ENCODE measurements at regions not wholly inside any gene's neighbourhood (a gene's known extent, or its start where the extent isn't known, plus 50 kb on each side); places are given as distances from the start of the nearest gene placed in this dataset.
A peak's percentile ranks its signal among the peaks of the same experiment; 100 is the strongest.

- no peak for DNase-seq
These were observed 418.5 kb downstream of the SHQ1 start for GRCh38 chr3:72429589-72430353.

- no peak for DNase-seq
These were observed 419.4 kb downstream of the SHQ1 start for GRCh38 chr3:72428803-72429202.

GRCh38 chr3:72427624-72428023 lies 420.6 kb downstream of the SHQ1 start:
- DNase-seq, result no peak

GRCh38 chr3:72426618-72427397 lies 421.4 kb downstream of the SHQ1 start:
- DNase-seq, result no peak

GRCh38 chr3:72423643-72424042 lies 424.6 kb downstream of the SHQ1 start:
- no peak for DNase-seq

- no peak for DNase-seq
These were observed 426.5 kb downstream of the SHQ1 start for GRCh38 chr3:72421786-72422185.

GRCh38 chr3:72421126-72421525 lies 427.1 kb downstream of the SHQ1 start:
- no peak for DNase-seq

- no peak for DNase-seq
These were observed 429.4 kb downstream of the SHQ1 start for GRCh38 chr3:72418856-72419255.

GRCh38 chr3:72418244-72418643 lies 430.0 kb downstream of the SHQ1 start:
- no peak for DNase-seq

GRCh38 chr3:72414481-72415016 lies 433.7 kb downstream of the SHQ1 start:
- no peak for DNase-seq

- DNase-seq, result no peak
These were observed 435.0 kb downstream of the SHQ1 start for GRCh38 chr3:72413228-72413627.

GRCh38 chr3:72412340-72412956 lies 435.8 kb downstream of the SHQ1 start:
- no peak for DNase-seq

GRCh38 chr3:72411843-72412242 lies 436.4 kb downstream of the SHQ1 start:
- no peak for DNase-seq

- no peak for DNase-seq
These were observed 437.1 kb downstream of the SHQ1 start for GRCh38 chr3:72411126-72411525.

GRCh38 chr3:72408983-72409779 lies 439.1 kb downstream of the SHQ1 start:
- DNase-seq, result no peak

GRCh38 chr3:72407766-72408165 lies 440.5 kb downstream of the SHQ1 start:
- DNase-seq, result no peak

GRCh38 chr3:72405943-72406566 lies 442.2 kb downstream of the SHQ1 start:
- no peak for DNase-seq

- no peak for DNase-seq
These were observed 447.2 kb downstream of the SHQ1 start for GRCh38 chr3:72401005-72401545.

GRCh38 chr3:72398781-72399180 lies 449.5 kb downstream of the SHQ1 start:
- no peak for DNase-seq

- DNase-seq, result peak; percentile 15
These were observed 450.7 kb downstream of the SHQ1 start for GRCh38 chr3:72397586-72397985.

- no peak for DNase-seq
These were observed 451.3 kb downstream of the SHQ1 start for GRCh38 chr3:72396899-72397298.

Measured in hindlimb muscle (tissue), 1 donor.